ENCODE measurements at regions not wholly inside any gene's neighbourhood (a gene's known extent, or its start where the extent isn't known, plus 50 kb on each side); places are given as distances from the start of the nearest gene placed in this dataset.

- no peak overlapping the region for H3K27ac ChIP-seq (ENCODE audit: low read depth, low read length, poor library complexity, severe bottlenecking)
- no peaks in the 10 kb centered on the region; the same call in 1 of the 2 replicates for H3K27me3 ChIP-seq (ENCODE audit: insufficient read depth, low read length)
- H4K20me1 ChIP-seq (ENCODE audit: insufficient read depth, low read length), result no peaks in the 10 kb centered on the region
- H3K9ac ChIP-seq (ENCODE audit: low read length), result no peak overlapping the region
- H3K4me3 ChIP-seq (ENCODE audit: low read depth, low read length, poor library complexity, severe bottlenecking), result no peak overlapping the region
- TF ChIP-seq EZH2 (IDR thresholded peaks at IDR 0.05; ENCODE audit: borderline replicate concordance, low read length), result no peak
- TF ChIP-seq CTCF (IDR thresholded peaks at IDR 0.05; ENCODE audit: low read length), result no peak
- no peaks in the 10 kb centered on the region for H3K9me3 ChIP-seq (ENCODE audit: low read length)
- no peak overlapping the region for H2AFZ ChIP-seq (ENCODE audit: low read length)
- no peaks in the 10 kb centered on the region for H3K9me2 ChIP-seq (ENCODE audit: low read depth, low read length)
- no peaks in the 10 kb centered on the region for H3K36me3 ChIP-seq (ENCODE audit: insufficient read depth, low read length)
- H3K4me2 ChIP-seq (ENCODE audit: low read length), result no peak overlapping the region
- H3K4me1 ChIP-seq (ENCODE audit: insufficient read depth, low read length, severe bottlenecking), result no peaks in the 10 kb centered on the region
- H3F3A ChIP-seq (ENCODE audit: insufficient read depth, low read length), result no peaks in the 10 kb centered on the region
- no peaks in the 10 kb centered on the region for H3K79me2 ChIP-seq (ENCODE audit: insufficient read depth, low read length)
These were observed 489.9 kb downstream of the XPNPEP1 start for GRCh38 chr10:109433434-109433833.

- TF ChIP-seq CTCF (IDR thresholded peaks at IDR 0.05; ENCODE audit: low read length) (no peak), EZH2 (IDR thresholded peaks at IDR 0.05; ENCODE audit: borderline replicate concordance, low read length) (no peak)
- Histone ChIP-seq H3K4me3 (ENCODE audit: low read depth, low read length, poor library complexity, severe bottlenecking) (no peak overlapping the region), H2AFZ (ENCODE audit: low read length) (no peak overlapping the region), H3K4me2 (ENCODE audit: low read length) (no peak overlapping the region), H3K9me2 (ENCODE audit: low read depth, low read length) (no peaks in the 10 kb centered on the region), H3K36me3 (ENCODE audit: insufficient read depth, low read length) (no peaks in the 10 kb centered on the region), H3K9me3 (ENCODE audit: low read length) (no peaks in the 10 kb centered on the region), H3K4me1 (ENCODE audit: insufficient read depth, low read length, severe bottlenecking) (no peaks in the 10 kb centered on the region), H3K27ac (ENCODE audit: low read depth, low read length, poor library complexity, severe bottlenecking) (no peak overlapping the region), H3K79me2 (ENCODE audit: insufficient read depth, low read length) (no peaks in the 10 kb centered on the region), H3K9ac (ENCODE audit: low read length) (no peak overlapping the region), H3K27me3 (ENCODE audit: insufficient read depth, low read length) (no peaks in the 10 kb centered on the region; the same call in 1 of the 2 replicates), H3F3A (ENCODE audit: insufficient read depth, low read length) (no peaks in the 10 kb centered on the region), H4K20me1 (ENCODE audit: insufficient read depth, low read length) (no peaks in the 10 kb centered on the region)
These were observed 491.0 kb downstream of the XPNPEP1 start for GRCh38 chr10:109432281-109432680.

GRCh38 chr10:109430799-109431198 is 492.5 kb downstream of the XPNPEP1 start:
- Histone ChIP-seq H3K9me3 (ENCODE audit: low read length) (no peaks in the 10 kb centered on the region), H3K27me3 (ENCODE audit: insufficient read depth, low read length) (no peaks in the 10 kb centered on the region; the same call in 1 of the 2 replicates), H3K9me2 (ENCODE audit: low read depth, low read length) (no peaks in the 10 kb centered on the region), H3K4me3 (ENCODE audit: low read depth, low read length, poor library complexity, severe bottlenecking) (no peak overlapping the region), H4K20me1 (ENCODE audit: insufficient read depth, low read length) (no peaks in the 10 kb centered on the region), H2AFZ (ENCODE audit: low read length) (no peak overlapping the region), H3K4me2 (ENCODE audit: low read length) (no peak overlapping the region), H3K36me3 (ENCODE audit: insufficient read depth, low read length) (no peaks in the 10 kb centered on the region), H3K9ac (ENCODE audit: low read length) (no peak overlapping the region), H3K27ac (ENCODE audit: low read depth, low read length, poor library complexity, severe bottlenecking) (no peak overlapping the region), H3F3A (ENCODE audit: insufficient read depth, low read length) (no peaks in the 10 kb centered on the region), H3K79me2 (ENCODE audit: insufficient read depth, low read length) (no peaks in the 10 kb centered on the region), H3K4me1 (ENCODE audit: insufficient read depth, low read length, severe bottlenecking) (no peaks in the 10 kb centered on the region)
- TF ChIP-seq CTCF (IDR thresholded peaks at IDR 0.05; ENCODE audit: low read length), result no peak
- no peak for TF ChIP-seq EZH2 (IDR thresholded peaks at IDR 0.05; ENCODE audit: borderline replicate concordance, low read length)

Measured in OCI-LY1 (cell line).